Left renal pelvis (tissue), 4 donors: ENCODE measurements at regions not wholly inside any gene's neighbourhood (a gene's known extent, or its start where the extent isn't known, plus 50 kb on each side); places are given as distances from the start of the nearest gene placed in this dataset.

Experiments used
- DNase-seq, 4 donors: peaks; one replicate each; pipeline ENCODE4 v3.0.0-alpha.2; 2013; ENCODE audit warnings: low read depth in 4 of 4, low spot score in 3 of 4

GRCh38 chr2:134152045-134153010, 101.5 kb upstream of the MGAT5 start:
- DNase-seq: no peak

GRCh38 chr2:134153294-134153880, 100.5 kb upstream of the MGAT5 start:
- no peak for DNase-seq

GRCh38 chr2:134154246-134154645, 99.6 kb upstream of the MGAT5 start:
- DNase-seq: no peak

GRCh38 chr2:134155134-134155533, 98.7 kb upstream of the MGAT5 start:
- no peak for DNase-seq

- DNase-seq: no peak
These were observed 95.6 kb upstream of the MGAT5 start for GRCh38 chr2:134158295-134158694.

GRCh38 chr2:134161170-134161547, 92.7 kb upstream of the MGAT5 start:
- no peak for DNase-seq

- no peak for DNase-seq
These were observed 90.5 kb upstream of the MGAT5 start for GRCh38 chr2:134163336-134163735.

GRCh38 chr2:134164306-134164705, 89.6 kb upstream of the MGAT5 start:
- no peak for DNase-seq

GRCh38 chr2:134167015-134167414, 86.9 kb upstream of the MGAT5 start:
- no peak for DNase-seq

GRCh38 chr2:134169788-134170187, 84.1 kb upstream of the MGAT5 start:
- no peak for DNase-seq

GRCh38 chr2:134170294-134170693, 83.6 kb upstream of the MGAT5 start:
- DNase-seq: no peak

GRCh38 chr2:134170700-134171099, 83.2 kb upstream of the MGAT5 start:
- DNase-seq: no peak

- no peak for DNase-seq
These were observed 80.4 kb upstream of the MGAT5 start for GRCh38 chr2:134173338-134174016.

- DNase-seq: no peak
These were observed 79.2 kb upstream of the MGAT5 start for GRCh38 chr2:134174711-134175110.

GRCh38 chr2:134175834-134176233, 78.0 kb upstream of the MGAT5 start:
- no peak for DNase-seq

GRCh38 chr2:134177351-134177931, 76.4 kb upstream of the MGAT5 start:
- no peak for DNase-seq

- no peak for DNase-seq
These were observed 75.6 kb upstream of the MGAT5 start for GRCh38 chr2:134178138-134178877.

GRCh38 chr2:134181219-134181618, 72.7 kb upstream of the MGAT5 start:
- no peak for DNase-seq

GRCh38 chr2:134183679-134184078, 70.2 kb upstream of the MGAT5 start:
- DNase-seq: no peak

- no peak for DNase-seq
These were observed 68.2 kb upstream of the MGAT5 start for GRCh38 chr2:134185639-134186038.
